ENCODE measurements at regions not wholly inside any gene's neighbourhood (a gene's known extent, or its start where the extent isn't known, plus 50 kb on each side); places are given as distances from the start of the nearest gene placed in this dataset.

DNA sequence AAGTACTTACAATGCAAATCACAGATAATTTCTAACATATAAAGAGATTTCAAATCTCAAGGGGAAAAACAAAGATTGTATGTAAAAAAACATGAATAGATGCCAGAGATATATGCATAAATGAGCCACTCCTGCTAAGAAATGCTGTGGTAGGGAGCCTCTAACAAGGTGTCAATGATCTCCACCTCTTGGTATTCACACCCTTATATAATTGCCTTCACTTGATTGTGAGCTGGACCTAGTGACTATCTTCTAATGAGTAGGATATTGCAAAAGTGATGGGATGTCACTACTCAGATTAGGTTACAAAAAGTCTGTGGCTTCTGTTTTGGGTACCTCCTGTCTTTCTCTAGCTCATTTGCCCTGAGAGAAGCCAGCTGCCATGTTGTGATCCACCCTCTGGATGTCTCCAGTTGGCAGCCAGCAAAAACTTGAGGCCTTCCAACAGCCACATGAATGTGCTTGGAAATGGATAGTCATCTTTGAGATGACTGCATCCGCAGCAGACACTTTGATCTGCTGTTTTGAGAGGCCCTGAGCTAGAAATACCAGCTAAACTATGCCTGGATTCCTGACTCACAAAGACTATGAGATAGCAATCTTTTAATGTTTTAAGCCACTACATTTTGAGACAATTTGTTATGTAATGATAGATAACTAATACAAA lies 196.1 kb upstream of the FGGY start:
- TF ChIP-seq, protein P1, sequence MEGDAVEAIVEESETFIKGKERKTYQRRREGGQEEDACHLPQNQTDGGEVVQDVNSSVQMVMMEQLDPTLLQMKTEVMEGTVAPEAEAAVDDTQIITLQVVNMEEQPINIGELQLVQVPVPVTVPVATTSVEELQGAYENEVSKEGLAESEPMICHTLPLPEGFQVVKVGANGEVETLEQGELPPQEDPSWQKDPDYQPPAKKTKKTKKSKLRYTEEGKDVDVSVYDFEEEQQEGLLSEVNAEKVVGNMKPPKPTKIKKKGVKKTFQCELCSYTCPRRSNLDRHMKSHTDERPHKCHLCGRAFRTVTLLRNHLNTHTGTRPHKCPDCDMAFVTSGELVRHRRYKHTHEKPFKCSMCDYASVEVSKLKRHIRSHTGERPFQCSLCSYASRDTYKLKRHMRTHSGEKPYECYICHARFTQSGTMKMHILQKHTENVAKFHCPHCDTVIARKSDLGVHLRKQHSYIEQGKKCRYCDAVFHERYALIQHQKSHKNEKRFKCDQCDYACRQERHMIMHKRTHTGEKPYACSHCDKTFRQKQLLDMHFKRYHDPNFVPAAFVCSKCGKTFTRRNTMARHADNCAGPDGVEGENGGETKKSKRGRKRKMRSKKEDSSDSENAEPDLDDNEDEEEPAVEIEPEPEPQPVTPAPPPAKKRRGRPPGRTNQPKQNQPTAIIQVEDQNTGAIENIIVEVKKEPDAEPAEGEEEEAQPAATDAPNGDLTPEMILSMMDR (IDR thresholded peaks at IDR 0.05): no peak
- no peak for TF ChIP-seq POLR2A (IDR thresholded peaks at IDR 0.05)
